SK-N-MC (cell line): ENCODE measurements at regions not wholly inside any gene's neighbourhood (a gene's known extent, or its start where the extent isn't known, plus 50 kb on each side); places are given as distances from the start of the nearest gene placed in this dataset.

Source experiments
- DNase-seq: peaks from one replicate; pipeline ENCODE4 v3.0.0-alpha.2; 2011; ENCODE audit warnings: low read depth, low spot score
- H3K27ac ChIP-seq: fragments of 200-600 bp; sonication (generic); 2 replicates; pipeline ENCODE4 v1.5.1; 2016; ENCODE audit warnings: mixed run types
- H3K36me3 ChIP-seq: fragments of 200-600 bp; sonication (generic); 2 replicates; pipeline ENCODE4 v1.6.1; 2017; ENCODE audit warnings: antibody characterized with exemption, low read length, mixed read lengths; ENCODE audit not compliant: insufficient read depth
- H3K4me3 ChIP-seq: fragments of 200-600 bp; sonication (generic); 2 replicates; pipeline ENCODE4 v1.5.1; 2016
- H3K9ac ChIP-seq: fragments of 200-600 bp; sonication (generic); 2 replicates; pipeline ENCODE4 v1.8.0; 2017; ENCODE audit warnings: mixed run types, mixed read lengths; ENCODE audit not compliant: insufficient read length
- H3K9me3 ChIP-seq: fragments of 200-600 bp; sonication (generic); 2 replicates; pipeline ENCODE4 v1.6.1; 2017; ENCODE audit warnings: low read depth, mild to moderate bottlenecking, antibody characterized with exemption, low read length, moderate library complexity, mixed read lengths
- EZH2 ChIP-seq: fragments of 200-600 bp; sonication (generic); IDR thresholded peaks from one replicate; pipeline ENCODE4 v1.6.1; 2017; ENCODE audit warnings: antibody characterized with exemption
- FOXP2 ChIP-seq: optimal IDR thresholded peaks from 2 replicates; pipeline ENCODE3; 2011; ENCODE audit warnings: mild to moderate bottlenecking, moderate library complexity; ENCODE audit not compliant: insufficient read depth; ENCODE audit errors: extremely low read length, control extremely low read depth
- POLR2AphosphoS5 ChIP-seq: IDR thresholded peaks from 2 replicates; pipeline ENCODE4 v1.6.1; 2012; ENCODE audit warnings: mild to moderate bottlenecking, low read depth, low read length, borderline replicate concordance

DNA sequence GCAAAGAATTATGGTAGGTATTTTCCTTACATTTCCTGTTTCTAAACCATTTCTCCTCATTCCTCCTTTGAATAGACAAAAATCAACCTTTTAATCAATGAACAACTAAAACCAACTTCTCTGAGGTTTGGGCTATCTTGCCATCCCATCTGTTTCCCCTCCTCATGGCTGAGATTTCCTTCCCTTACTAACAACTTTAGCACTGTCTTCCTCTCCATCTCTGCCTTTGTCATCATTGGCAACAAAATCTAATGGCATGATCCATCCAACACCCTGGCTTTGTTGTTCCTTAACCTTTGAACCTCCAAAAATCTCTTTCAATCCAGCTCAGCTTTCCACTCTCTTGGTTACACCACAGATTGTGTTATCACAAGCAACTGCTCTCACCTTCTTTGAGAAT is 95.3 kb upstream of the FAM136A start:
- Histone ChIP-seq H3K27ac (no peak overlapping the region), H3K9me3 (no peaks in the 10 kb centered on the region), H3K36me3 (no peaks in the 10 kb centered on the region), H3K9ac (no peak overlapping the region), H3K4me3 (no peak overlapping the region)
- no peak for DNase-seq
- TF ChIP-seq POLR2AphosphoS5 (no peak), FOXP2 (no peak), EZH2 (no peak)

DNA sequence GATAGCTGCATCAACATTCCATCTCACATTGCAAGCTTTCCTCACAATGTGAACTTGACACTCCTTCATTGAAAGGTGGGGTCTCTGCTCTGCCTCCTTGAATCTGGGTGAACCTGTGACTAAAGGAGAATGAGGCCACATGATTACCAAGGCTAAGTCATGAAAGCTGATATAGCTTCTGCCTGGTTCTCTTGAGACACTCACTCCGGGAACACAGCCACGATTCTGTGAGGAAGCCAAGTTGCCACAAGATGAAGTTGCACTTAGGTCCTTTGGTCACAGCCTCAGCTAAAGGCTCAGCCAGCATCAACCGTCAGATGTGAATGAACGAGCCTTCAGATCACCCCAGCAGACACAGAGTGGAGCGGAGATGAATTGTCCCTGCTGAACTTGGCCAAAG is 94.7 kb upstream of the FAM136A start:
- no peak for DNase-seq
- TF ChIP-seq POLR2AphosphoS5 (no peak), EZH2 (no peak)
- Histone ChIP-seq H3K4me3 (no peak overlapping the region), H3K9ac (no peak overlapping the region), H3K9me3 (no peaks in the 10 kb centered on the region), H3K36me3 (no peaks in the 10 kb centered on the region), H3K27ac (no peak overlapping the region)

DNA sequence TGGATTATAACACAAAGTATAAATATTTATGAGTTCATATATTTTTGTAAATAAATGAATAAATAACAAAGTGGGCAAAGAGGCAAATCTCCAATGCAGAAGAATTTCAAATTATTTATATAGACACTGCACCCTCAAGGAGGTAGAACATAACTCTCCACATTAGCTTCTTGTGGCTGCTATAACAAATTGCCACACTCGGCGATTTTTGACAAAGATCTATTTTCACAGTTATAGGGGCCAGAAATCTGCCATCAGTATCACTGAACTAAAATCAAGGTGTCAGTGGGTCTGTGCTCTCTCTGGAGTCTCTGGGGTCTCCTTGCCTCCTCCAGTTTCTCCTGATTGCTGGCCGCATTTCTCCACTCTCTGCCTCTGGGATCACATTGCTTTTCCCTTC is 92.0 kb upstream of the FAM136A start:
- H3K36me3 ChIP-seq: no peaks in the 10 kb centered on the region
- no peak overlapping the region for H3K27ac ChIP-seq
- DNase-seq: no peak
- no peak overlapping the region for H3K4me3 ChIP-seq
- no peak for TF ChIP-seq POLR2AphosphoS5
- TF ChIP-seq EZH2: no peak
- no peak for TF ChIP-seq FOXP2
- H3K9me3 ChIP-seq: no peaks in the 10 kb centered on the region
- H3K9ac ChIP-seq: no peak overlapping the region

DNA sequence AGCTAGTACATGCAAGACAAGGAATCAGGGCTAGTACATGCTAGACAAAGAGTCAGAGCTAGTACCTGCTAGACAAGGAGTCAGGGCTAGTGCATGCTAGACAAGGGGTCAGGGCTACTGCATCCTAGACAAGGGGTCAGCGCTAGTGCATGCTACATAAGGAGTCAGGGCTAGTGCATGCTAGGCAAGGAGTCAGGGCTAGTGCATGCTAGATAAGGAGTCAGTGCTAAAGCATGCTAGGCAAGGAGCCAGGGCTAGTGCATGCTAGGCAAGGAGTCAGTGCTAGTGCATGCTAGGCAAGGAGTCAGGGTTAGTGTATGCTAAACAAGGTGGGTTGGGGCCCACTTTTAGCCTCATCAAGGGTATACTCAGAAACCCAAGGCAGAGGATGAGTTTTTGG is 90.1 kb upstream of the FAM136A start:
- Histone ChIP-seq H3K9me3 (no peaks in the 10 kb centered on the region), H3K36me3 (no peaks in the 10 kb centered on the region), H3K9ac (no peak overlapping the region), H3K4me3 (no peak overlapping the region), H3K27ac (no peak overlapping the region)
- no peak for TF ChIP-seq EZH2
- TF ChIP-seq FOXP2: no peak
- no peak for TF ChIP-seq POLR2AphosphoS5
- DNase-seq: no peak

DNA sequence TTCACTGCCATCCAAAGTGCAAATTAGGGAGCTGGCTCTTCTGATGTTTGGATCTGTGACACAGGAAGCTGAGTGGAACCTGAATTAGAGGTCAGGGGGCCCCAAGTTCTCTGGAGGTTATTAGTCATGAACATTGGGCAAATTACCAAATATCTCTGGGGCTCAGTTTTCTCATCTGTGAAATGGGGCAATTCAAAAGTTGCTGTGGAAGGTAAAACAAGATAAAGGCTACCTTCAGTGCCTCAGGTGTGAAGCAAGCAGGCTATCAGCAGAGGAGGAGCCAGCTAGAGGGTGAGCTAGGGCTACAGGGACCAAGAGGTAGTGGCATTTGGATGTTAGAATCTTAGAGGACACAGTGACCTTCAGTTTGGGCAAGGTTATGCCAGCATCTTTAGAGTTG is 89.4 kb upstream of the FAM136A start:
- H3K9me3 ChIP-seq: no peaks in the 10 kb centered on the region
- no peak overlapping the region for H3K27ac ChIP-seq
- no peak for TF ChIP-seq EZH2
- TF ChIP-seq FOXP2: no peak
- no peak for TF ChIP-seq POLR2AphosphoS5
- H3K9ac ChIP-seq: no peak overlapping the region
- no peak for DNase-seq
- H3K4me3 ChIP-seq: no peak overlapping the region
- no peaks in the 10 kb centered on the region for H3K36me3 ChIP-seq

DNA sequence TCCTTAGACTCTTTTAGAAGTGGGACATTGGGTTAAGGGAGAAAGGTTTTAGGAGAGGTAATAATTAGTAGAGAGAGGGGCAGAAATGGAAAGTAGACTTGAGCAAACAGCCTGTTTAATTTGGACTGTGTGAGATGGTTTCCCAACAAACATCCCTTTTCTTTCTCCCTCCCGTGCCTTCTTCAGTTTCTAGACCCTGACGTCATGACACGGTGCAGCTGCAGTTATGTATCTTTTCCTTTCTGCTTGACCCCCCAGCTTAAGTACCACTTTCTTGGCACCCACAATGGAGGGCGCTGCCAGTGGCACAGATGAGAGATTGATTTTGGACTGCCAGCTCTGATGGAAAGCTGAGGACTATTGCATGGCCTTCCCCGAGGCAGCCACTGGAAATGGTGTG is 86.9 kb upstream of the FAM136A start:
- Histone ChIP-seq H3K9ac (no peak overlapping the region), H3K36me3 (no peaks in the 10 kb centered on the region), H3K4me3 (no peak overlapping the region), H3K9me3 (no peaks in the 10 kb centered on the region), H3K27ac (no peak overlapping the region)
- TF ChIP-seq POLR2AphosphoS5 (no peak), FOXP2 (no peak), EZH2 (no peak)
- no peak for DNase-seq

DNA sequence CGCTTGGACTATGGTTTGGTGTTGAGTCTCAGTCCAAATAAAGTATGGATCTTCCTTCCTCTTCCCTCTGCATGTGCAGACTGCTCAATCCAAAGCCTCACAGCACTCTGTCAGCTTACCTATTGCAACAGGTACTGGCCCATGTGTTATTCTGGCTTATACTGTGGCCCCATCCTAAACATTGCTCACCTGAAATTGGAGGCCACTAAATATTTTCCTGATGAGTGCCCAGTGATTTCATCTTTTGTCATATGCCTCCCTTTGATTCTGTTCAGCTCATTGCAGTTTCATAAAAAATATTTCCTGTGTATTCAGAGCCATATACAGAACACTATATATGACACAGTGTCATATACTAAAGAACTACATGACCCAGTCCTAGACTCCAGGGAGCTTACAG is 86.3 kb upstream of the FAM136A start:
- Histone ChIP-seq H3K9ac (no peak overlapping the region), H3K9me3 (no peaks in the 10 kb centered on the region), H3K4me3 (no peak overlapping the region), H3K27ac (no peak overlapping the region), H3K36me3 (no peaks in the 10 kb centered on the region)
- no peak for DNase-seq
- no peak for TF ChIP-seq FOXP2
- TF ChIP-seq EZH2: no peak
- TF ChIP-seq POLR2AphosphoS5: no peak

DNA sequence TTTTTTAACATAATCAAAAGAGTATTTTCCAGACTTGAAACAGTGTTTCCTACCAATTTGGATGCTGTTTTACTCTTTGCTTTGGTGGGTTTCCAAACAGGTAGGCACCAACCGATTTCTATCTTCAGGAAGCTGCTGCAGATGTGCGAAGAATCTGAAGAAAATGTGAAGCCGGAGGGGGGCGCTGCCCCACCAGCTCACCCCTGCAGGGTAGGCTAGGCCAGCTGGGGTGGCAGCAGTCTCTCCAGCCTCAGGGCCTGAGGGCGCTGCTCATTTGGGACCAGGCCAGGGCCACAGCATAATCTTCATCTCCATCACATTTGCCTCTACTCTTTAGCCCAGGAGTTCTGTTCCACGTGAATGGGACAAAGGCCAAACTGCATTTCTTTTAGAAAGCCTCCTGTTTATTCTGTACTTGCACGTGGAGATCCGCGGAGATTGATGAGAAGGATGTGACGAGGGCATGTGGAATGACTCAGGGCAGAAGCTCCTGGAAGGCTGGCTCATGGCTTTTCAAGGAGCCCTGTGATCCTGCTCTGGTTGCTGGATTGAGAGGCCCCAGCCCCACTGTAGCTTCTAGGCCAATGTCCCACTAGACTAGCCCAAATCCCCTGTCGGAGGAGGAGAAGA is 84.2 kb upstream of the FAM136A start:
- no peak for TF ChIP-seq FOXP2
- no peak for TF ChIP-seq EZH2
- TF ChIP-seq POLR2AphosphoS5: no peak
- no peak overlapping the region for H3K9ac ChIP-seq
- no peak for DNase-seq
- H3K9me3 ChIP-seq: no peaks in the 10 kb centered on the region
- no peaks in the 10 kb centered on the region for H3K36me3 ChIP-seq
- H3K27ac ChIP-seq: no peak overlapping the region
- H3K4me3 ChIP-seq: no peak overlapping the region

DNA sequence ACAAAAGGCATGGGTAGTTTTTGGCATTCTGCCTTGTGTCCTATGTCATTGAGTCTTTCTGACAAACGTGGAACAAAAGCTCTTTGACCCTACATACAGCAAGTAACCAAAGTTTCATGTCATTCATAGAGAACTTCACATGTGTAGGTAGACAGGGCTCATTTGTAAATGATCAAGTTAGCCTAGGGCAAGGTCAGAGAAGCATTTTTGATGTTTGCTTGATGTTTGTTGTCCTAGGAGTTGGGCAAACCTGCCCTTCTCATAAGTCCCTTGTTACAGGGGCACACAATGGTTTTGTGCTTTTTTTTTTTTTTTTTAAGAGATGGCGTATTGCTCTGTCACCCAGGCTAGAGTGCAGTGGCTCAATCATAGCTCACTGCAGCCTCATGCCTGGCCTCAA is 83.3 kb upstream of the FAM136A start:
- TF ChIP-seq FOXP2: no peak
- no peak for TF ChIP-seq POLR2AphosphoS5
- TF ChIP-seq EZH2: no peak
- Histone ChIP-seq H3K27ac (no peak overlapping the region), H3K36me3 (no peaks in the 10 kb centered on the region), H3K4me3 (no peak overlapping the region), H3K9ac (no peak overlapping the region), H3K9me3 (no peaks in the 10 kb centered on the region)
- DNase-seq: no peak

DNA sequence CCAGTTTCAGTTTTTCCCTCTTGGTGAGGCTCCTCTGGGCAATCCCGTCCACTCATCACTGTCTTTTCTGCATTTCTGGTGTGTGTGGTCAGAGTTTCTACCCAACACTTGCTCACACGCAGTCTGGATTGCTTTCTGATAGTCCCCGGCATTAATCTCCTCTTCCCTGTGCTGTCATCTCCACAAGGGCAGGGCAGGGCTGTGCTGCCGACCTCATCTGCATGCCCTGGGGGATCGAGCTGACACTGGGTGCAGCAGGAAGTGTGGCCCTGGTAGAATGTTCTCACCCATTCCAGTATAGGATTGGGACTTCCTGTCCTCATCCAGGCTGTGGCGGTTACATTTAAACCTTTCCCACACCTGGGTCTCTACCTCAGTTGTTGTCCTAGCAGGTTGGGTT is 80.0 kb upstream of the FAM136A start:
- H3K9me3 ChIP-seq: no peaks in the 10 kb centered on the region
- H3K4me3 ChIP-seq: no peak overlapping the region
- H3K36me3 ChIP-seq: no peaks in the 10 kb centered on the region
- DNase-seq: no peak
- no peak overlapping the region for H3K27ac ChIP-seq
- no peak overlapping the region for H3K9ac ChIP-seq
- TF ChIP-seq POLR2AphosphoS5: no peak
- no peak for TF ChIP-seq EZH2
- no peak for TF ChIP-seq FOXP2
